ENCODE measurements at regions not wholly inside any gene's neighbourhood (a gene's known extent, or its start where the extent isn't known, plus 50 kb on each side); places are given as distances from the start of the nearest gene placed in this dataset.
A peak's percentile ranks its signal among the peaks of the same experiment; 100 is the strongest.

DNA sequence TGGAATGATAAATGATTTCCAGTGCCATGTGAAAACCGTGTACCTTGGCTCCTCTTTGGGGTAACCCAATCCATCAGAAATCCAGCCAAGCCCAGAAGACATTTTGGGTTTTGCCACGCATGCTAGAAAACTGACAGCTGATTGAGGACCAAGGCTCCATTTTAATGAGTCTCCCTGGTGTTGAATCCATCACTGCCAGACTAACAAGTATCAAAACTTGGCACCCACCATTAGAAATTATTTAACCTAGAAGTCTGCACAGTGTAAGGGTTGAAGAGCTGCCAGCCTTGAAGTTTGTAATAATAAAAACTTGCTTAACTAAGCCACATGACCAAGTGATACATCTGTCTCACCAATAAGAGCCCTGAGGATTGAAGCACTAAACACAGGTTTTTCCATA is 369.9 kb downstream of the DNAH5 start:
- Histone ChIP-seq H3K36me3 (ENCODE audit: control insufficient read depth, insufficient read depth, low read length) (no peaks in the 10 kb centered on the region), H3K79me2 (ENCODE audit: control insufficient read depth, insufficient read depth, low read length) (no peaks in the 10 kb centered on the region), H3K27ac (ENCODE audit: insufficient read depth, low read length) (no peak overlapping the region), H3K4me3 (replicated peaks in 1 of 4; ENCODE audit: control extremely low read depth in 1 of 4, insufficient read depth in 1 of 4, low read depth in 3 of 4, low read length in 4 of 4) (no peak overlapping the region), H3K27me3 (ENCODE audit: control insufficient read depth, insufficient read depth, low read length) (no peaks in the 10 kb centered on the region), H3K4me1 (ENCODE audit: control insufficient read depth, extremely low read depth, insufficient read depth, low read length) (no peaks in the 10 kb centered on the region), H3K9ac (ENCODE audit: insufficient read depth, low read length) (no peak overlapping the region), H3K4me2 (ENCODE audit: extremely low read depth, insufficient read depth, low read length) (no peak overlapping the region), H2AFZ (ENCODE audit: low read length) (no peak overlapping the region), H4K20me1 (ENCODE audit: control insufficient read depth, extremely low read depth, insufficient read depth, low read length) (no peaks in the 10 kb centered on the region), H3K9me3 (ENCODE audit: control insufficient read depth, insufficient read depth, low read depth, low read length) (no peaks in the 10 kb centered on the region)
- TF ChIP-seq EZH2 (IDR thresholded peaks at IDR 0.05; ENCODE audit: low read length, missing control alignments): no peak
- TF ChIP-seq CTCF (conservative IDR thresholded peaks at IDR 0.05 in 1 of 2, IDR thresholded peaks at IDR 0.05 in 1 of 2; ENCODE audit: low read depth in 1 of 2, low read length in 2 of 2): no peak
- DNase-seq (ENCODE audit: low read depth in 2 of 2): peak in 1 of 2 donors; percentile 11

DNA sequence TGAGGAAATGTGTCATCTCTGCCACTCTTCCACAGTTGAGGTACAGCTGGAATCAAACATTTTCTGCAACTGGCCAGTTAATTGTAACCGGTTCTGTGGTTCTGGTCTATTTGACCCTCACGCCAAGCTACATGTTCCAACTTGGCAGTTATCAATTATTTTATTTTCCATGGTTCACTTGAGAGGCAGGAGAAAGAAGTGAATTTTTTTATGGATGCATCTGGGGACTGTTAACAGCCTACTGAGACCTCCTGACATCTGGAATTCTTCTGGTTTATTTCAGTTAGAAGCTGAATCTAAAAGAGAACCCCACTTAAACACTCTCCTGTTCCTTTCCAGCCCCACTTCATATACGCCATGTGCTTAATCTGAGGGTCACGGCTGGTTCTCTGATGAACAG is 372.3 kb downstream of the DNAH5 start:
- no peak for TF ChIP-seq CTCF (conservative IDR thresholded peaks at IDR 0.05 in 1 of 2, IDR thresholded peaks at IDR 0.05 in 1 of 2; ENCODE audit: low read depth in 1 of 2, low read length in 2 of 2)
- no peak for TF ChIP-seq EZH2 (IDR thresholded peaks at IDR 0.05; ENCODE audit: low read length, missing control alignments)
- no peak overlapping the region for H2AFZ ChIP-seq (ENCODE audit: low read length)
- no peaks in the 10 kb centered on the region for H3K79me2 ChIP-seq (ENCODE audit: control insufficient read depth, insufficient read depth, low read length)
- DNase-seq (ENCODE audit: low read depth in 2 of 2): no peak
- no peak overlapping the region for H3K4me3 ChIP-seq (replicated peaks in 1 of 4; ENCODE audit: control extremely low read depth in 1 of 4, insufficient read depth in 1 of 4, low read depth in 3 of 4, low read length in 4 of 4)
- H3K27ac ChIP-seq (ENCODE audit: insufficient read depth, low read length): no peak overlapping the region
- H4K20me1 ChIP-seq (ENCODE audit: control insufficient read depth, extremely low read depth, insufficient read depth, low read length): no peaks in the 10 kb centered on the region
- no peaks in the 10 kb centered on the region for H3K36me3 ChIP-seq (ENCODE audit: control insufficient read depth, insufficient read depth, low read length)
- no peak overlapping the region for H3K4me2 ChIP-seq (ENCODE audit: extremely low read depth, insufficient read depth, low read length)
- H3K9me3 ChIP-seq (ENCODE audit: control insufficient read depth, insufficient read depth, low read depth, low read length): no peaks in the 10 kb centered on the region
- H3K4me1 ChIP-seq (ENCODE audit: control insufficient read depth, extremely low read depth, insufficient read depth, low read length): peaks cover under 1% of the 10 kb centered on the region
- H3K9ac ChIP-seq (ENCODE audit: insufficient read depth, low read length): no peak overlapping the region
- H3K27me3 ChIP-seq (ENCODE audit: control insufficient read depth, insufficient read depth, low read length): no peaks in the 10 kb centered on the region

DNA sequence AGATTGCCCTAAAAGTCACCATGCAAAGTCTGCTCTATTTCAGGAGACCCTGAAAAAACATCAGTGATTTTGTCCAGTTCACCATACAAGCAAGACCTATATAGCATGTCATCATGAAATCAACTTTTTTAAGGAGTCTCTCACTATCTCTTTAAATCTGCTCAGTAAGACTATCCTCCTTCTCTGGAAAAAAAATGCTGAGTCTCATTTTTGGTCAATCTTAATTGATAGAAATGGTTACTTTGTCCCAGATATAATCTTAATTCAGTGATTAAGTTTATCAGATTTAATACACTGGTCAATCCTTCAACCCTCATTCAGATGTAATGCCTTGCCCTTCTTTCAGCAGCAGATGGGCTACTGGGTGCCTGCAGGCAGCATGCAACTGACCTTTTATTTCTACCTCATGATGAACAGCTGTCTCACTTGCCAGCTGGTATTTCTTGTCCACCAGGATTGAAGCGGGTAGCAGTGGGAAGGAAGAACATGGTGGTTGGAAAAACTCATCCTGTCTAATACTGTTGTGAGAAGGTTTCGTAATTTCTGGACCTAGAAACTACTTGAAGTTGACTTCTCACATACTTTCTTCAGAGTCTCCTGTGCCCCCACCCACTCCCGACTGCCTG is 375.3 kb downstream of the DNAH5 start:
- no peak for DNase-seq (ENCODE audit: low read depth in 2 of 2)
- no peaks in the 10 kb centered on the region for H3K27me3 ChIP-seq (ENCODE audit: control insufficient read depth, insufficient read depth, low read length)
- H2AFZ ChIP-seq (ENCODE audit: low read length): no peak overlapping the region
- TF ChIP-seq CTCF (conservative IDR thresholded peaks at IDR 0.05 in 1 of 2, IDR thresholded peaks at IDR 0.05 in 1 of 2; ENCODE audit: low read depth in 1 of 2, low read length in 2 of 2): no peak
- TF ChIP-seq EZH2 (IDR thresholded peaks at IDR 0.05; ENCODE audit: low read length, missing control alignments): no peak
- H3K4me2 ChIP-seq (ENCODE audit: extremely low read depth, insufficient read depth, low read length): no peak overlapping the region
- H3K36me3 ChIP-seq (ENCODE audit: control insufficient read depth, insufficient read depth, low read length): no peaks in the 10 kb centered on the region
- no peaks in the 10 kb centered on the region for H4K20me1 ChIP-seq (ENCODE audit: control insufficient read depth, extremely low read depth, insufficient read depth, low read length)
- H3K9me3 ChIP-seq (ENCODE audit: control insufficient read depth, insufficient read depth, low read depth, low read length): no peaks in the 10 kb centered on the region
- H3K27ac ChIP-seq (ENCODE audit: insufficient read depth, low read length): no peak overlapping the region
- no peak overlapping the region for H3K4me3 ChIP-seq (replicated peaks in 1 of 4; ENCODE audit: control extremely low read depth in 1 of 4, insufficient read depth in 1 of 4, low read depth in 3 of 4, low read length in 4 of 4)
- H3K4me1 ChIP-seq (ENCODE audit: control insufficient read depth, extremely low read depth, insufficient read depth, low read length): peaks cover 2% of the 10 kb centered on the region
- H3K79me2 ChIP-seq (ENCODE audit: control insufficient read depth, insufficient read depth, low read length): no peaks in the 10 kb centered on the region
- H3K9ac ChIP-seq (ENCODE audit: insufficient read depth, low read length): no peak overlapping the region

Data from fibroblast of lung (primary cell).